Breast epithelium (tissue), 3 donors: ENCODE measurements at regions not wholly inside any gene's neighbourhood (a gene's known extent, or its start where the extent isn't known, plus 50 kb on each side); places are given as distances from the start of the nearest gene placed in this dataset.

Experiments used
- POLR2A ChIP-seq: fragments of 450-650 bp; IDR thresholded peaks from one replicate; pipeline ENCODE4 v1.6.1; 2016; ENCODE audit warnings: antibody characterized with exemption, mild to moderate bottlenecking, moderate library complexity
- POLR2AphosphoS5 ChIP-seq, 3 donors: sonication (generic); formaldehyde crosslinking; IDR thresholded peaks; one replicate each; pipeline ENCODE4 v1.6.1; 2017; ENCODE audit warnings: antibody characterized with exemption in 3 of 3
- TF ChIP-seq, protein P1 (sequence below), 3 donors: fragments of 450-650 bp; IDR thresholded peaks; one replicate each; pipeline ENCODE4 v1.5.1; 2016 to 2017; ENCODE audit warnings: antibody characterized with exemption in 3 of 3, mild to moderate bottlenecking in 3 of 3, moderate library complexity in 3 of 3

DNA sequence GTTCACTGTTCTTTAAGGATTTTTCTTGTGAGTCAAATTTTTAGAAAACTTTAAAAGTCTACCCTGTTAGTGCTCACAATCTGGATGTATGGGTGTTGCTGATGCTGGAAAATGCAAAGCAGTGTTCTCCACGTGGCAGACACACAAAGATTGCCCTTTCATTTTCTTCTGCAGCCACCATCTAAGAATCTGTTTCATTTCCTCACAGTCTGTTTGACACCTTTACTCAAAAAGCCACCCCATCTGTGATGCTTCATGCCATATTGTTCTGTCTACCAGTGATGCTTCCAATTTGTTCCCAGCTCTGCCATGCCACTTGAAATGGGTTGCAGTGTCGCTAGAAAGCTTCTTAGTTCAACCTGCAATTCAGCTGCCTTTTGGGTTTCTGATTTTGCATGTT is 464.2 kb upstream of the UBE2E3 start:
- TF ChIP-seq, protein P1, sequence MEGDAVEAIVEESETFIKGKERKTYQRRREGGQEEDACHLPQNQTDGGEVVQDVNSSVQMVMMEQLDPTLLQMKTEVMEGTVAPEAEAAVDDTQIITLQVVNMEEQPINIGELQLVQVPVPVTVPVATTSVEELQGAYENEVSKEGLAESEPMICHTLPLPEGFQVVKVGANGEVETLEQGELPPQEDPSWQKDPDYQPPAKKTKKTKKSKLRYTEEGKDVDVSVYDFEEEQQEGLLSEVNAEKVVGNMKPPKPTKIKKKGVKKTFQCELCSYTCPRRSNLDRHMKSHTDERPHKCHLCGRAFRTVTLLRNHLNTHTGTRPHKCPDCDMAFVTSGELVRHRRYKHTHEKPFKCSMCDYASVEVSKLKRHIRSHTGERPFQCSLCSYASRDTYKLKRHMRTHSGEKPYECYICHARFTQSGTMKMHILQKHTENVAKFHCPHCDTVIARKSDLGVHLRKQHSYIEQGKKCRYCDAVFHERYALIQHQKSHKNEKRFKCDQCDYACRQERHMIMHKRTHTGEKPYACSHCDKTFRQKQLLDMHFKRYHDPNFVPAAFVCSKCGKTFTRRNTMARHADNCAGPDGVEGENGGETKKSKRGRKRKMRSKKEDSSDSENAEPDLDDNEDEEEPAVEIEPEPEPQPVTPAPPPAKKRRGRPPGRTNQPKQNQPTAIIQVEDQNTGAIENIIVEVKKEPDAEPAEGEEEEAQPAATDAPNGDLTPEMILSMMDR (IDR thresholded peaks at IDR 0.05), result no peak
- TF ChIP-seq POLR2A (no peak), POLR2AphosphoS5 (IDR thresholded peaks at IDR 0.05) (no peak)
